ENCODE measurements at regions not wholly inside any gene's neighbourhood (a gene's known extent, or its start where the extent isn't known, plus 50 kb on each side); places are given as distances from the start of the nearest gene placed in this dataset.

DNA sequence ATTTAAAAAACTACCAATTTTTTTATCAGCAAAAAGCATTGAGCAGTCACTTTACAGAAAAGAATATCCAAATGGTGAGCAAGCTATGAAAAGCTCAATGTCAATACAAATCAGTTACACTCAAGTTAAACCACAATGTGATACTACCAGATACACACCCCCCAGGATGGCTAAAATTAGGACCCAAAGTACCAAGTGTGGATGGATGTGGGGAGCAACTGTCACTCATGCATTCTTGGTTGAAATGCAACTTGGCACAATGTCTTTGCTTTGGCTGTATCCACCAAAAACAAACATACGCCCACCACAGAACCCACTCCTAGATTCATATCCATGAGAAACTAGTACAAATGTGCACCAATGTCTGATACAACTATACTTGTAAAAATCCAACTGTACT lies 120.0 kb upstream of the IRX1 start:
- H3K36me3 ChIP-seq (replicated peaks in 1 of 2; ENCODE audit: control insufficient read depth in 1 of 2, insufficient read depth in 2 of 2, low read length in 1 of 2) = no peaks in the 10 kb centered on the region
- H3F3A ChIP-seq (replicated peaks; ENCODE audit: insufficient read depth) = no peaks in the 10 kb centered on the region
- H3K27ac ChIP-seq (ENCODE audit: low read depth in 2 of 2, low read length in 1 of 2) = no peak overlapping the region
- H3K79me2 ChIP-seq (ENCODE audit: insufficient read depth) = no peaks in the 10 kb centered on the region
- H3K9ac ChIP-seq = no peak overlapping the region
- H3K9me2 ChIP-seq = no peaks in the 10 kb centered on the region
- no peaks in the 10 kb centered on the region for H4K20me1 ChIP-seq (ENCODE audit: insufficient read depth)
- H3K4me3 ChIP-seq (ENCODE audit: low read depth in 2 of 2, low read length in 1 of 2) = no peak overlapping the region
- peaks cover 3% of the 10 kb centered on the region; the same call in 1 of the 2 replicates for H3K9me3 ChIP-seq
- CTCF ChIA-PET = no interaction called here
- POLR2A ChIA-PET = no interaction called here
- no peaks in the 10 kb centered on the region for H3K27me3 ChIP-seq (ENCODE audit: insufficient read depth)
- WGBS (ENCODE audit: low lambda C conversion rate) = 0% methylated on average over 1 of the region's 1 CpG
- no peak for DNase-seq
- H3K4me1 ChIP-seq (ENCODE audit: control insufficient read depth in 1 of 2, insufficient read depth in 2 of 2, low read depth in 1 of 2, low read length in 1 of 2) = no peaks in the 10 kb centered on the region
- no peak overlapping the region for H3K4me2 ChIP-seq
- H2AFZ ChIP-seq (ENCODE audit: low read depth) = no peak overlapping the region
- TF ChIP-seq TEAD4 (IDR thresholded peaks at IDR 0.05; ENCODE audit: borderline replicate concordance, insufficient read depth) (no peak), FOXJ3 (CRISPR knock-in tag; IDR thresholded peaks at IDR 0.05) (no peak), ELF1 (IDR thresholded peaks at IDR 0.05) (no peak), YY1 (IDR thresholded peaks at IDR 0.05; ENCODE audit: low read depth) (no peak), GABPA (IDR thresholded peaks at IDR 0.05; ENCODE audit: low read depth) (no peak), RXRA (IDR thresholded peaks at IDR 0.05; ENCODE audit: borderline replicate concordance, low read depth) (no peak), SMC3 (IDR thresholded peaks at IDR 0.05; ENCODE audit: low read depth, low read length) (no peak), CHD2 (IDR thresholded peaks at IDR 0.05; ENCODE audit: low read length, partially characterized antibody) (no peak), TCF12 (IDR thresholded peaks at IDR 0.05) (no peak), JUND (IDR thresholded peaks at IDR 0.05) (no peak), RAD21 (IDR thresholded peaks at IDR 0.05; ENCODE audit: low read length) (no peak), GATA2 (CRISPR knock-in tag; IDR thresholded peaks at IDR 0.05) (no peak), SIN3A (IDR thresholded peaks at IDR 0.05; ENCODE audit: borderline replicate concordance, low read depth, low read length) (no peak)
- TF ChIP-seq, protein P1, sequence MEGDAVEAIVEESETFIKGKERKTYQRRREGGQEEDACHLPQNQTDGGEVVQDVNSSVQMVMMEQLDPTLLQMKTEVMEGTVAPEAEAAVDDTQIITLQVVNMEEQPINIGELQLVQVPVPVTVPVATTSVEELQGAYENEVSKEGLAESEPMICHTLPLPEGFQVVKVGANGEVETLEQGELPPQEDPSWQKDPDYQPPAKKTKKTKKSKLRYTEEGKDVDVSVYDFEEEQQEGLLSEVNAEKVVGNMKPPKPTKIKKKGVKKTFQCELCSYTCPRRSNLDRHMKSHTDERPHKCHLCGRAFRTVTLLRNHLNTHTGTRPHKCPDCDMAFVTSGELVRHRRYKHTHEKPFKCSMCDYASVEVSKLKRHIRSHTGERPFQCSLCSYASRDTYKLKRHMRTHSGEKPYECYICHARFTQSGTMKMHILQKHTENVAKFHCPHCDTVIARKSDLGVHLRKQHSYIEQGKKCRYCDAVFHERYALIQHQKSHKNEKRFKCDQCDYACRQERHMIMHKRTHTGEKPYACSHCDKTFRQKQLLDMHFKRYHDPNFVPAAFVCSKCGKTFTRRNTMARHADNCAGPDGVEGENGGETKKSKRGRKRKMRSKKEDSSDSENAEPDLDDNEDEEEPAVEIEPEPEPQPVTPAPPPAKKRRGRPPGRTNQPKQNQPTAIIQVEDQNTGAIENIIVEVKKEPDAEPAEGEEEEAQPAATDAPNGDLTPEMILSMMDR (IDR thresholded peaks at IDR 0.05) = no peak
- TF ChIP-seq, protein P2, sequence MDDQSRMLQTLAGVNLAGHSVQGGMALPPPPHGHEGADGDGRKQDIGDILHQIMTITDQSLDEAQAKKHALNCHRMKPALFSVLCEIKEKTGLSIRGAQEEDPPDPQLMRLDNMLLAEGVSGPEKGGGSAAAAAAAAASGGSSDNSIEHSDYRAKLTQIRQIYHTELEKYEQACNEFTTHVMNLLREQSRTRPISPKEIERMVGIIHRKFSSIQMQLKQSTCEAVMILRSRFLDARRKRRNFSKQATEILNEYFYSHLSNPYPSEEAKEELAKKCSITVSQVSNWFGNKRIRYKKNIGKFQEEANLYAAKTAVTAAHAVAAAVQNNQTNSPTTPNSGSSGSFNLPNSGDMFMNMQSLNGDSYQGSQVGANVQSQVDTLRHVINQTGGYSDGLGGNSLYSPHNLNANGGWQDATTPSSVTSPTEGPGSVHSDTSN (IDR thresholded peaks at IDR 0.05) = no peak
- TF ChIP-seq, protein P3, sequence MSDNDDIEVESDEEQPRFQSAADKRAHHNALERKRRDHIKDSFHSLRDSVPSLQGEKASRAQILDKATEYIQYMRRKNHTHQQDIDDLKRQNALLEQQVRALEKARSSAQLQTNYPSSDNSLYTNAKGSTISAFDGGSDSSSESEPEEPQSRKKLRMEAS (IDR thresholded peaks at IDR 0.05; ENCODE audit: low read depth) = no peak
- TF ChIP-seq, protein P4, sequence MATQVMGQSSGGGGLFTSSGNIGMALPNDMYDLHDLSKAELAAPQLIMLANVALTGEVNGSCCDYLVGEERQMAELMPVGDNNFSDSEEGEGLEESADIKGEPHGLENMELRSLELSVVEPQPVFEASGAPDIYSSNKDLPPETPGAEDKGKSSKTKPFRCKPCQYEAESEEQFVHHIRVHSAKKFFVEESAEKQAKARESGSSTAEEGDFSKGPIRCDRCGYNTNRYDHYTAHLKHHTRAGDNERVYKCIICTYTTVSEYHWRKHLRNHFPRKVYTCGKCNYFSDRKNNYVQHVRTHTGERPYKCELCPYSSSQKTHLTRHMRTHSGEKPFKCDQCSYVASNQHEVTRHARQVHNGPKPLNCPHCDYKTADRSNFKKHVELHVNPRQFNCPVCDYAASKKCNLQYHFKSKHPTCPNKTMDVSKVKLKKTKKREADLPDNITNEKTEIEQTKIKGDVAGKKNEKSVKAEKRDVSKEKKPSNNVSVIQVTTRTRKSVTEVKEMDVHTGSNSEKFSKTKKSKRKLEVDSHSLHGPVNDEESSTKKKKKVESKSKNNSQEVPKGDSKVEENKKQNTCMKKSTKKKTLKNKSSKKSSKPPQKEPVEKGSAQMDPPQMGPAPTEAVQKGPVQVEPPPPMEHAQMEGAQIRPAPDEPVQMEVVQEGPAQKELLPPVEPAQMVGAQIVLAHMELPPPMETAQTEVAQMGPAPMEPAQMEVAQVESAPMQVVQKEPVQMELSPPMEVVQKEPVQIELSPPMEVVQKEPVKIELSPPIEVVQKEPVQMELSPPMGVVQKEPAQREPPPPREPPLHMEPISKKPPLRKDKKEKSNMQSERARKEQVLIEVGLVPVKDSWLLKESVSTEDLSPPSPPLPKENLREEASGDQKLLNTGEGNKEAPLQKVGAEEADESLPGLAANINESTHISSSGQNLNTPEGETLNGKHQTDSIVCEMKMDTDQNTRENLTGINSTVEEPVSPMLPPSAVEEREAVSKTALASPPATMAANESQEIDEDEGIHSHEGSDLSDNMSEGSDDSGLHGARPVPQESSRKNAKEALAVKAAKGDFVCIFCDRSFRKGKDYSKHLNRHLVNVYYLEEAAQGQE (IDR thresholded peaks at IDR 0.05; ENCODE audit: low read depth, low read length) = no peak
